HG02973 (cell line): ENCODE measurements at regions not wholly inside any gene's neighbourhood (a gene's known extent, or its start where the extent isn't known, plus 50 kb on each side); places are given as distances from the start of the nearest gene placed in this dataset.

ENCODE experiments used
- ATAC-seq: cut with Tn5 transposase; IDR thresholded peaks from one replicate; pipeline ENCODE4 v1.9.1; 2021; ENCODE audit warnings: moderate library complexity; ENCODE audit not compliant: unreplicated experiment

- ATAC-seq = no peak
Observed at GRCh38 chr2:195319548-195320412, 337.2 kb upstream of the SLC39A10 start.

DNA sequence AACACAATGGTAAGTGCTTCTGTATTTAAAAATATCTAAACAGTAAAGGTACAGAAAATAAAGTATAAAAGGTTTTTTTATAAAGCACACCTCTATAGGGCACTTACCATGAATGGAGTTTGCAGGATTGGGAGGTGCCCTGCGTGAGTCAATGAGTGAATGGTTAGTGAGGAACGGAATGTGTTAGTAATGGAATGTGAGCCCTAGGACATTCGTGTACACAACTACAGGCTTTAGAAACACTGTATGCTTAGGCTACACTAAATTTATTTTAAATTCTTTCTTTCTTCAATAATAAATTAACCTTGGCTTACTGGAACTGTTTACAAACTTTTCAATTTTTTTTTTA is 337.9 kb upstream of the SLC39A10 start:
- no peak for ATAC-seq

GRCh38 chr2:195318440-195319111 is 338.4 kb upstream of the SLC39A10 start:
- no peak for ATAC-seq

DNA sequence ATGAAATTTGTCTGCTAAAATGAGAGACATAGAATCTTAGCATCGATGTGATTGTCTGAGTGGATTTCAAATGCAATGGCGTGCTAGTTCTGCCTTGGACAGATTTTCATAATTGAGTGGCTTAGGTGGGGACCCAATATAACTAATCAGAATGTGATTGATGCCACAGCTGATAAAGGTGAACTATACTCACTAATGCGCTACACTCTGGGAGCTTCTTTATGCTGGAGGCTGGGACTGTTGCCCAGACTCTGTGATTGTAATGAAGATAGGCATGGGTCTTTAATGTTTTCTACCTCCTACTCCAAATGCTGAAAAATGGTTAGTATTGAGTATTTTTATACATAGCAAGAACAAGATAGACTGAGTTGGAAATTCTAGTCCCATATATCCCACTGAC is 339.5 kb upstream of the SLC39A10 start:
- no peak for ATAC-seq

DNA sequence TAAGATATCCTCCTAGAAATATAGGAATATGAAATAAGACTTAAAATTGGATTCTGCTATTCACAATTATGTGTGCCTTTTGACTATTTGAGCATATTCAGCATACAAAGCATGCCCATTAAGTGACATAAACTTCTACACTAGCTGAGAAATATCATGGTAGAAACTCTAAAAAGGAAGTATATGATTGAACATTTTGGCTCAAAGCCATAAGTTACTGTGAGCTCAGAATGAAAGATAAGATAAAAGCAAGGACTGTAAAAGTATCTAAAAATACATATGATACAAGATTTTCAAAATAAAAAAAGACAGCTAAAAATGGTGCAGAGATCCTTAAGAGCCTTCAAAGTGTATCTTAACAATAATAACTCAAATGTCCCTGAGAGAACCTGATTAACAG is 340.5 kb upstream of the SLC39A10 start:
- ATAC-seq = no peak

GRCh38 chr2:195313962-195314361 is 343.1 kb upstream of the SLC39A10 start:
- peak; percentile 52 for ATAC-seq

DNA sequence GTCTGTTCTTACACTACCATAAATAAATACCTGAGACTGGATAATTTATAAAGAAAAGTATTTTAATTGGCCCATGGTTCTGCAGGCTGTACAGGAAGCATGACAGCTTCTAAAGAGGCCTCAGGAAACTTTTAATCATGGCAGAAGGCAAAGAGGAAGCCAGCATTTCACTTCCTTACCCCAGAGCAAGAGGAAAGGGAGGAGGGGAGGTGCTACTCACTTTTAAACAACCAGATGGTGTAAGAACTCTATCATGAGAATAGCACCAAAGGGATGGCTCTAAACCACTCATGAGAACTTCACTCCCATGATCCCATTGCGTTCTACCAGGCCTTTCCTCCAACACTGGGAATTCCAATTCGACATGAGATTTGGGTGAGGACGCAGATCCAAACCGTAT is 344.4 kb upstream of the SLC39A10 start:
- ATAC-seq = no peak

GRCh38 chr2:195308163-195308562 is 348.9 kb upstream of the SLC39A10 start:
- no peak for ATAC-seq

- no peak for ATAC-seq
Observed at GRCh38 chr2:195307751-195308150, 349.3 kb upstream of the SLC39A10 start.

DNA sequence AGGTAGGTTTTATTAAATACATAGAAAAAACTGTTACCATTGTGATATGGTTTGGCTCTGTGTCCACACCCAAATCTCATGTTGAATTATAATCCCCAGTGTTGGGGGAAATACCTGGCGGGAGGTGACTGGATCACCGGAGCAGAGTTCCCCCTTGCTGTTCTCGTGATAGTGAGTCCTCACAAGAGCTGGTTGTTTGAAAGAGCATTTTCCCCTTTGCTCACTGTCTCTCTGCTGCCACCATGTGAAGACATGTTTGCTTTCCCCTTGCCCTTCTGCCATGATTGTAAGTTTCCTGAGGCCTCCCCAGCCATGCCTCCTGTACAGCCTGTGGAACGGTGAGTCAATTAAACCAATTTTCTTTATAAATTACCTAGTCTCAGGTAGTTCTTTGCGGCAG is 352.7 kb upstream of the SLC39A10 start:
- no peak for ATAC-seq

DNA sequence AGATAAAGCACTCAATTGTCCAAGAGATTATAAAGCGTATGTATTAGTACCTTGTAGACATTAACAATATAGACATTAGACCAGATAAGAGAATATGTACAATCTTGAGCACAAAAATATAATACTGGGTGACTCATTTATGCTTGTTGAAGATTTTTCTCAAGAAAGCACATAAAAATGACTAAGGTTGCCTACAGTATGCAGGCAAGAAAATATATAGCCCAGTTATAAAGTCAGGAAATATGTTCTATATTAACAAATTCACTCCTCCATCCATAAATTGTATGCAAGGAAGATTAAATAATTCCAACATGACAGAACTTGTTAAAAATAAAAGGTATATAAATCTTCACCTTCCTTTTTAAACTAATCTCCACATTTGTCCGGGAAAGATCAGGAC is 356.4 kb upstream of the SLC39A10 start:
- no peak for ATAC-seq

DNA sequence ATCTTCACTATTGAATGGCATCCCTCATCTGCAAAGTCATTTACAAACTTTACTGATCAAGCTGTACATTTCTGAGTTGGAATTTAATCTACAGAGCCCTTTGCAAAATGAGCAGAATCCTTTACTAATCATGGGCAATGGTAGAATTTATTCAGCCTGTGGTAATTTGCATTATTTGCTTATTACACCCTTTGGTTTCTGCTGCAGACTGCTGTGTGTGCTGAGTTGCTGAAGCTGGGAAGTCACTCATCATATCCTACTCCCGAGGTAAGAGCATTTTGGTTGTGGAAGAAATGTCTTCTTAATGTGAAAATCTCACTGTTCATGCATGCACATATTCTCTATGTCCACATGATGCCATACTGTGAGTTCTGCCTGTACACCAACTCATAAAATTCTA is 357.4 kb upstream of the SLC39A10 start:
- ATAC-seq = no peak

GRCh38 chr2:195296490-195296889 is 360.5 kb upstream of the SLC39A10 start:
- no peak for ATAC-seq

- no peak for ATAC-seq
Observed at GRCh38 chr2:195289081-195289480, 367.9 kb upstream of the SLC39A10 start.

DNA sequence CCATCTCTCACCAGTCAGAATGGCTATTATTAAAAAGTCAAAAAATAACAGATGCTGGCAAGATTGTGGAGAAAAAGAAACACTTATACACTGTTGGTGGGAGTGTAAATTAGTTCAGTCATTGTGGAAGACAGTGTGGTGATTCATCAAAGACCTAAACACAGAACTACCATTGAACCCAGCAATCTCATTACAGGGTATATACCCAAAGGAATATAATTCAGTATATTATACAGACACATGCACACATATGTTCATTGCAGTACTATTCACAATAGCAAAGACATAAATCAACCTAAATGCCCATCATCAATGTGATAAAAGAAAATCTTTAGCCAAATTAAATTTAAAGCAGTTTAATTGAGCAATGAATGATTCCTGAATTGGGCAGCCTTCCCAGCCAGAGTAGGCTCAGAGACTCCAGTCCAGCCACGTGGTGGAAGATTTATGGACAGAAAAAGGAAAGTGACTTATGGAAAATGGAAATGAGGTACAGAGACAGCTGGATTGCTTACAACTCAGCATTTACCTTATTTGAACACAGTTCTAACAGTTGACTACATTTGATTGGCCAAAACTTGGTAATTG is 377.1 kb upstream of the SLC39A10 start:
- ATAC-seq = no peak

DNA sequence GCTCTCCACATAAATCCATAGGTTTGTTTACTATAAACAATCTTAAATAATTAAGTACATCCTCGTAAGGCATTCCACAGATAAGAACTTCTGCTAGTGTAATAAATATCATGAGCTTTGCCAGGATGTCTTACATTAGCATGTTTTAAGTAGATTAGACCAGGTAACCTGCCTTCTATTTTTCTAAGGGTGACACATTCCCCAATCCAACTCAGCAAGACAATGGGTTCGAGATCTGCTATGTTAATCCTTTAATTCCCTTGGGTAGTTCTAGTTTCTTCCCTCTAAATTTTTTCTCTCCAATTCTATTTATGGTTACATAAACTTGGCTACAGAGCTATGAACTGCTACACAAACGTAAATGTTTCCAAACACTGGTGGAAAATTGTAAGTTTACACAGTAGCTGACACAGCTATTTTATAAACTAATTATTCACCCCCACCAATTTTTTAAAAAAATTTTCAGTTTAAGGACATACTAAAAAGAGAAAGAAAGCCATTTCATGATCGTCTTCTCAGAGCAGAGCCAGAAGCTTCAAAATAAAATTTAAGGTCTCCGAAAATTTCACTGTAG is 386.5 kb upstream of the SLC39A10 start:
- no peak for ATAC-seq

DNA sequence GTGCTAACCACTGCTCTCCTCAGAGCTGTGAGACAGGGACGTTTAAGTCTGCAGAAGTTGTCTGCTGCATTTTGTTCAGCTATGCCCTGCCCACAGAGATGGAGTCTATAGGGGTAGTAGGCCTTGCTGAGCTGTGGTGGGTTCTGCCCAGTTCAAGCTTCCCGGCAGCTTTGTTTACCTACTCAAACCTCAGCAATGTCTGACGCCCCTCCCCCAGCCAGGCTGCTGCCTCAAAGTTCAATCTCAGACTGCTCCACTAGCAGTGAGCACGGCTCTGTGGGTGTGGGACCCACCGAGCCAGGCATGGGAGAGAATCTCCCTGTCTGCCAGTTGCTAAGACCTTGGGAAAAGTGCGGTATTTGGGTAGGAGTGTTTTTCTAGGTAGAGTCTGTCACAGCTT is 387.8 kb upstream of the SLC39A10 start:
- ATAC-seq = no peak

DNA sequence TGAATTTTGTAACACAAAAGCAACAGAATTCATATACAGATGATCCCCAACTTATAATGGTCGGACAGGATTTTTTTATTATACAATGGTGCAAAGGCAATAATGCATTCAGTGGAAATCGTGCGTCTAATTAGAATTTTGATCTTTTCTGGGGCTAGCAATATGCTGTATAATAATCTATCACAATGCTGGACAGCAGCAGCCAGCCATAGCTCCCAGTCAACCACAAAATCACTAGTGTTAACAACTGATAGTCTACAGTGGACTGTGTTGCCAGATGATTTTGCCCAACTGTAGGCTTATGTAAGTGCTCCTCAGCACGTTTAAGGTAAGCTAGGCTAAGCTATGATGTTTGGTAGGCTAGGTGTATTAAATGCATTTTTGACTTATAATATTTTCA is 399.0 kb upstream of the SLC39A10 start:
- ATAC-seq = no peak

GRCh38 chr2:195252018-195252417 is 405.0 kb upstream of the SLC39A10 start:
- ATAC-seq = no peak

DNA sequence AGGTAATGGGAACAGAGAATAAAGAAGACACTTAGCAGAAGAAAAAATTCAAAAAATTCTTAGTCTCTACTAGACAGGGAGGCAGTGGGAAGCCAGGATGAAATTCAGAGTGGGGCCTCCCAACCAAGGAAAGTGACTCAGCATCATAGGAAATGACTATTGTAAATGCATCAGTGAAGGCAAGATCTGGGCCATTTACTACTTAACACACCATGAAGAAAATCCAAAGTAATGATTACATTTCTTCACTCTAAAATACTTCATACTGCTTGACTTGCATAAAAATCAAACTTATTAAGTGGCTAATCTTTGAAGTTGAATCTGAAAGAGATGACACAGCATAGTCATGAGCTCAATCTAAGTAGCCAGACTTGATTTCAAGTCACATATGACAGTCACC is 405.8 kb upstream of the SLC39A10 start:
- ATAC-seq = no peak

DNA sequence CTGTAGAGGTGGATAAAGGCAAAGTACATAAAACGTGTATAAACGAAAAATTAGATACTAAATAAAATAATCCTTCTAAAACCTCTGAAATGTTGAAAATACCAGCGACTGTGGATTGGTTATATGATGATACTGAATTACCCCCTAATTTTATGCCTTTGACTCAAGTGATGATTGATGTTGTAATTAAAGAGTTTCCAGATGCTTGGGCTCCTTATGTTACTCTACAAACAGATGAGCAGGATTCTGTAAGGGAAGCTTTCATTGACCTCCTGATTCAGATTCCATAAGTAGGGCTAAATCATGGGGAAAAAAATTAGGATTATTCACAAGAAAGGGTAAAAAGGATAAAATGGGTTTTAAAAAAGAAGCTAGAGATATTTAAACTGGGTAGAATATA is 418.2 kb upstream of the SLC39A10 start:
- ATAC-seq = no peak

GRCh38 chr2:195238379-195238778 is 418.6 kb upstream of the SLC39A10 start:
- no peak for ATAC-seq
